NCI-H2227 (cell line): ENCODE measurements at regions not wholly inside any gene's neighbourhood (a gene's known extent, or its start where the extent isn't known, plus 50 kb on each side); places are given as distances from the start of the nearest gene placed in this dataset.

Experiments used
- DNase-seq: peaks from one replicate; lab custom pipeline; 2025; ENCODE audit not compliant: unreplicated experiment; lab: John Stamatoyannopoulos, UW

- DNase-seq = no peak
Observed at GRCh38 chr22:49137206-49137840, 690.4 kb downstream of the BRD1 start.

- DNase-seq = no peak
Observed at GRCh38 chr22:49136816-49137180, 690.9 kb downstream of the BRD1 start.

GRCh38 chr22:49136041-49136815 lies 691.4 kb downstream of the BRD1 start:
- DNase-seq = no peak

GRCh38 chr22:49134076-49134475 lies 693.6 kb downstream of the BRD1 start:
- no peak for DNase-seq

- DNase-seq = no peak
Observed at GRCh38 chr22:49133541-49133940, 694.1 kb downstream of the BRD1 start.

- no peak for DNase-seq
Observed at GRCh38 chr22:49132009-49132408, 695.7 kb downstream of the BRD1 start.

- DNase-seq = no peak
Observed at GRCh38 chr22:49129736-49130135, 697.9 kb downstream of the BRD1 start.

- no peak for DNase-seq
Observed at GRCh38 chr22:49128874-49129273, 698.8 kb downstream of the BRD1 start.

GRCh38 chr22:49124608-49125007 lies 703.1 kb downstream of the BRD1 start:
- no peak for DNase-seq

- DNase-seq = no peak
Observed at GRCh38 chr22:49123621-49124192, 704.0 kb downstream of the BRD1 start.

GRCh38 chr22:49119551-49119952 lies 708.1 kb downstream of the BRD1 start:
- no peak for DNase-seq

GRCh38 chr22:49118065-49118464 lies 709.6 kb downstream of the BRD1 start:
- no peak for DNase-seq

- DNase-seq = no peak
Observed at GRCh38 chr22:49117486-49117885, 710.2 kb downstream of the BRD1 start.

GRCh38 chr22:49116486-49117120 lies 711.1 kb downstream of the BRD1 start:
- DNase-seq = no peak

GRCh38 chr22:49116021-49116420 lies 711.7 kb downstream of the BRD1 start:
- no peak for DNase-seq

- no peak for DNase-seq
Observed at GRCh38 chr22:49115197-49115596, 712.5 kb downstream of the BRD1 start.

GRCh38 chr22:49113758-49114157 lies 713.9 kb downstream of the BRD1 start:
- DNase-seq = no peak

GRCh38 chr22:49112661-49113626 lies 714.7 kb downstream of the BRD1 start:
- no peak for DNase-seq

- DNase-seq = no peak
Observed at GRCh38 chr22:49112176-49112575, 715.5 kb downstream of the BRD1 start.

- DNase-seq = no peak
Observed at GRCh38 chr22:49111085-49111484, 716.6 kb downstream of the BRD1 start.
